ENCODE measurements at regions not wholly inside any gene's neighbourhood (a gene's known extent, or its start where the extent isn't known, plus 50 kb on each side); places are given as distances from the start of the nearest gene placed in this dataset.

GRCh38 chr2:129062146-129062912 lies 743.7 kb upstream of the HS6ST1 start:
- intact Hi-C loops (cut with micrococcal nuclease): no loop called here
- H2AFZ ChIP-seq (ENCODE audit: low read depth, low read length): no peak overlapping the region
- peaks cover 14% of the 10 kb centered on the region for H3K9me3 ChIP-seq (replicated peaks; ENCODE audit: control insufficient read depth, insufficient read depth, low read length)
- BruUV-seq (replicated peaks): no TSS peak
- H4K20me1 ChIP-seq (replicated peaks; ENCODE audit: control insufficient read depth, extremely low read depth, insufficient read depth, low read length): no peaks in the 10 kb centered on the region
- no peaks in the 10 kb centered on the region for H3K9me1 ChIP-seq (replicated peaks; ENCODE audit: control insufficient read depth, extremely low read depth, insufficient read depth, low read length)
- FAIRE-seq (no peak), DNase-seq (ENCODE audit: low read depth, low spot score) (no peak)
- H3K79me2 ChIP-seq (ENCODE audit: control insufficient read depth, insufficient read depth, low read length): no peaks in the 10 kb centered on the region
- ChIA-PET CTCF (no interaction called here), POLR2A (no interaction called here)
- H3K36me3 ChIP-seq (ENCODE audit: control insufficient read depth in 2 of 2, extremely low read depth in 1 of 2, insufficient read depth in 2 of 2, low read length in 2 of 2): no peaks in the 10 kb centered on the region
- no peaks in the 10 kb centered on the region for H3K4me1 ChIP-seq (ENCODE audit: control insufficient read depth, extremely low read depth, insufficient read depth, low read length)
- H3K27me3 ChIP-seq (ENCODE audit: control insufficient read depth in 2 of 2, insufficient read depth in 2 of 2, low read length in 2 of 2): no peaks in the 10 kb centered on the region
- no peak overlapping the region for H3K4me3 ChIP-seq (replicated peaks in 1 of 3; ENCODE audit: insufficient read depth in 1 of 3, low read depth in 1 of 3, low read length in 3 of 3)
- TF ChIP-seq CTCF (IDR thresholded peaks at IDR 0.05; ENCODE audit: extremely low read depth in 1 of 2, insufficient read depth in 1 of 2, low read depth in 1 of 2, low read length in 2 of 2): no peak
- no peak for TF ChIP-seq POLR2AphosphoS5 (IDR thresholded peaks at IDR 0.05; ENCODE audit: insufficient read depth, low read depth, low read length)
- no peak for TF ChIP-seq JUN (IDR thresholded peaks at IDR 0.05; ENCODE audit: borderline replicate concordance, insufficient read depth, insufficient read length, low read depth)
- no peak for TF ChIP-seq MYC (IDR thresholded peaks at IDR 0.05; ENCODE audit: low read depth, low read length)
- dilution Hi-C loops (cut with MboI; ENCODE audit: extremely low pct_ligation_motif_present, low sequenced_read_pairs): no loop called here
- H3K9ac ChIP-seq (replicated peaks; ENCODE audit: extremely low read depth, insufficient read depth, low read length): no peak overlapping the region
- H3K27ac ChIP-seq (ENCODE audit: insufficient read depth, low read depth, low read length): no peak overlapping the region
- H3K4me2 ChIP-seq (ENCODE audit: insufficient read depth, low read length): no peak overlapping the region

GRCh38 chr2:129067070-129067469 lies 748.4 kb upstream of the HS6ST1 start:
- CTCF ChIA-PET: no interaction called here
- no peaks in the 10 kb centered on the region for H4K20me1 ChIP-seq (replicated peaks; ENCODE audit: control insufficient read depth, extremely low read depth, insufficient read depth, low read length)
- POLR2A ChIA-PET: no interaction called here
- no TSS peak for BruUV-seq (replicated peaks)
- intact Hi-C loops (cut with micrococcal nuclease): no loop called here
- H3K9ac ChIP-seq (replicated peaks; ENCODE audit: extremely low read depth, insufficient read depth, low read length): no peak overlapping the region
- no peaks in the 10 kb centered on the region for H3K9me1 ChIP-seq (replicated peaks; ENCODE audit: control insufficient read depth, extremely low read depth, insufficient read depth, low read length)
- H3K27ac ChIP-seq (ENCODE audit: insufficient read depth, low read depth, low read length): no peak overlapping the region
- no peak overlapping the region for H3K4me3 ChIP-seq (replicated peaks in 1 of 3; ENCODE audit: insufficient read depth in 1 of 3, low read depth in 1 of 3, low read length in 3 of 3)
- DNase-seq (ENCODE audit: low read depth, low spot score) (no peak), FAIRE-seq (no peak)
- dilution Hi-C loops (cut with MboI; ENCODE audit: extremely low pct_ligation_motif_present, low sequenced_read_pairs): no loop called here
- no peak overlapping the region for H2AFZ ChIP-seq (ENCODE audit: low read depth, low read length)
- H3K79me2 ChIP-seq (ENCODE audit: control insufficient read depth, insufficient read depth, low read length): no peaks in the 10 kb centered on the region
- H3K4me2 ChIP-seq (ENCODE audit: insufficient read depth, low read length): no peak overlapping the region
- no peaks in the 10 kb centered on the region for H3K36me3 ChIP-seq (ENCODE audit: control insufficient read depth in 2 of 2, extremely low read depth in 1 of 2, insufficient read depth in 2 of 2, low read length in 2 of 2)
- TF ChIP-seq EZH2 (IDR thresholded peaks at IDR 0.05; ENCODE audit: borderline replicate concordance, low read depth, low read length, severe bottlenecking) (no peak), CTCF (IDR thresholded peaks at IDR 0.05; ENCODE audit: extremely low read depth in 1 of 2, insufficient read depth in 1 of 2, low read depth in 1 of 2, low read length in 2 of 2) (no peak), POLR2A (IDR thresholded peaks at IDR 0.05; ENCODE audit: low read depth, low read length) (no peak), GATA2 (IDR thresholded peaks at IDR 0.05; ENCODE audit: insufficient read depth, insufficient read length, low read depth, low read length) (no peak), MYC (IDR thresholded peaks at IDR 0.05; ENCODE audit: low read depth, low read length) (no peak)
- no peaks in the 10 kb centered on the region for H3K27me3 ChIP-seq (ENCODE audit: control insufficient read depth in 2 of 2, insufficient read depth in 2 of 2, low read length in 2 of 2)
- H3K4me1 ChIP-seq (ENCODE audit: control insufficient read depth, extremely low read depth, insufficient read depth, low read length): no peaks in the 10 kb centered on the region
- peaks cover 5% of the 10 kb centered on the region for H3K9me3 ChIP-seq (replicated peaks; ENCODE audit: control insufficient read depth, insufficient read depth, low read length)
